Stimulated activated CD4-positive, alpha-beta T cell treated with anti-CD3 and anti-CD28 coated beads, Interleukin-1b, Interleukin-23, amount 100 ng/mL, for 4 hours (primary cell): ENCODE measurements at regions not wholly inside any gene's neighbourhood (a gene's known extent, or its start where the extent isn't known, plus 50 kb on each side); places are given as distances from the start of the nearest gene placed in this dataset.

Source experiments
- DNase-seq, 2 donors: peaks; one replicate each; pipeline ENCODE4 v3.0.0-alpha.2; 2020; ENCODE audit warnings: low read depth in 2 of 2

- DNase-seq = no peak
These were observed 122.2 kb upstream of the RTL1 start for GRCh38 chr14:101025696-101026095.

- no peak for DNase-seq
These were observed 122.8 kb upstream of the RTL1 start for GRCh38 chr14:101026341-101026740.

DNA sequence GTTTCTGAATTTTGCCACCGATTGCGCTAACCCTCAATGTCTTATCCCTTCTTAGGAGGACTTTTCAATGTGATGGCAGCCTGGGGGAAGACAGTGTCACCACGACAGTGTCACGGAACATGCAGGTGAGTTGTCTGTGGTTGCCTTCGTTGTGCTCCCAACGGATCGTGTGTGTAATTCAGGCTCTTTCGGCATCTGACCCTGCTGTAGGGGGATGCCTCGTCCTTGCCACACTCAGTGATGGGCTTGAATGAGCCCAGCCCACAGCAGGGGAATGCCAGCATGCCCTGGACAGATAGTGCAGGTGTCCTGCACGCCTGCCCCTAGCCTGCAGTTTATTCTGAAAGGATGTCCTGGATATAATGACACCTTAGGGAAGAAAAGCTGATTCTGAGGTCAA, 123.8 kb upstream of the RTL1 start:
- no peak for DNase-seq

DNA sequence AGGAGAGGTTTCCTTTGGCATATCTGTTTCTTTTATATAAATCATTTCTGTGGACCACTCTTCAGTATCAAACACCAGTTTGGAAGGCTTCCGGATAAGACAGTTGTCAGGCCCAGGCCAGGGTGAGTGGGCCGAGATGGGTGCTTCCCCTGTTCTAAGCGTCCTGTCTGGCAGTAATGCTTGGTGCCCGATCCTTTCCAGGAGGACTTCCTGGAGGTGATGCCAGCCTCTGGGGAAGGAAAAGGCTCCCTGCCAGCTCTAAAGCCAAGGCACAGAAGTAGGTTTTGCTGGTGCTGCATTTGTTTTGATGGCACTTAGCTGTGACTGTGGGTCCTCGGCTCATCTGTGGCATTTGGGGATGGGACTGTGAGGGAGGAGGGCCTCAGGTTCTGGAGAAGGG, 124.4 kb upstream of the RTL1 start:
- DNase-seq = no peak

GRCh38 chr14:101028971-101029667, 125.6 kb upstream of the RTL1 start:
- DNase-seq = no peak

DNA sequence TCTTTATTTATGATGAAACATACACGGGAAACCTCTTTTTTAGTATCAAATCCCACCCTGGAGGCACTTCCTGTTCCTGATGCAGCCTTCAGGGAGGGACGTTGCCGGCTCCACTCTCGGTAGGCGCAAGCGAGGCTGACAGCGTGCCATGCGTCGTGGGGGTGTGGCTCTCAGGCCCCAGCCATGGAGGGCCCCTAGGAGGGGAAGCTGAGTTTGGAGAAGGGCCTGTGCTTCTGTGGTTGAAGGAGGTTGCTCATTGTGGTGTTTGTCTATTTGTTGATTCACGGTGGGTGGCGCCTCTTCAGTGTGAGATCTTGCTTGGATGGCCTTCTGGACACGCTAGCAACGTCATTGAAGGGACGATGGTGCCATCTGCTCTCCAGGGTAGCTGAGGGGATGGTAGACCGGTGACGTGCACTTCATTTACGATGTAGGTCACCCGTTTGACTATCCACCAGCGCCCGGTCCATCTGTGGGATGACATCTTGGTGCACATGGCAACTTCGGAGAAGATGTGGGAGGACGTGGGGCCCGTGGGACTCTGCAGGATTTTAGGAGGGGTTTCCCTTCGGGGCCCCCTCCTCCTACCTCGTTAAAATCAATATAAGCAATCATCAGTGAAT, 126.3 kb upstream of the RTL1 start:
- DNase-seq = no peak

DNA sequence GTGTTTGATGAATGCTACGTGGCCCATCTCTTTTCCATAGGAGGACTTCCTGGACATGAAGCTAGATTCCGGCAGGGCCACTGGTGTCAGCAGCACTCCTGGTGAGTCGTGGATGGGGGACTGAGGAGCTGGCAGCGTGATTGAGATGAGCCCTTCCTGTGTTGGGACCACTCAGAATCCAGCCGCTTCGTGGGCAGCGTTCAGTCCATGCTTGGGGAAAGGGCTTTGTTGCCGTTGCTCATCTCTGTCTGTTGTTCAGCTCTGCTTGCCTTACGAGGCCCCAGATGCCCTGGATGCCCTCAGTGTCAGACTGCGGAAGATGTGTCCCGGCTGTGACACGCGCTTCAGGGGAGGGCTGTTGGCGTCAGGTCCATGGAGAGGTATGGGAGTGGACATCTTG, 127.1 kb upstream of the RTL1 start:
- no peak for DNase-seq

DNA sequence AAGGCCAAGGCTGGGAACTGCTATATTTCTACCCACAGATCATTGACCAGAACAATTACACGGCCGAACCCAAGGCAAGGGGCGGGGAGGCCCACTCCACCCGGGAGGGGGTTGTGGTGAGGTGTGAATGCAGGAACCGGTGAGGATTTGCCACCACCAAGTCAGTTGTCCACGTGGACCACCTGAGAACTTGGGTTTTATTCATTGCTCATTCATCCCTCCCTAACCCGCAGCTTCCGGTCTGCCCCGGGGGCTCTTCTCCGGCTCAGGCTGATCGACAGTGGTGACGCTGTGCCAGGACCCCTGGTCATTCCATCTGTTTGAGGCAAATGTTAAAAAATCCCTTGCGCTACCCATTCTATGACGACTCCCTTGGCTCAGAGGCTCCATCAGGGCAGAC, 127.7 kb upstream of the RTL1 start:
- DNase-seq = no peak

DNA sequence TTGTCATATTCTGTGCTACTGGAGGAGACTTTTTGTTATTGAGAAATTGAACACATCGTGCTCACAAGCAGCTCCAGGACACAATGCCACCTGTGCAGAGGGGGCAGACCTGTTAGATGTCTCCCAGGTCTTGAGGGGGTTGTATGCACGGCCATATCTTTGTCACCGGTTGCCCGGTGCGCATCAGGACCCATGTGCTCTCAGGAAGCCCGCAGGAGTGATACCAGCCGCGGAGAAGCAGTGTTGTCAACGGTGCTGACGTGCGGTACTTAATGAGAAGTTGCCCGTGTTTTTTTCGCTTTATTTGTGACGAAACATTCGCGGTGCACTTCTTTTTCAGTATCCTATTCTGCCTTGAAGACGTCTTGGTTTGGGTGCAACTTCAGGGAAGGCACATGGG, 128.2 kb upstream of the RTL1 start:
- DNase-seq = no peak

- no peak for DNase-seq
These were observed 128.9 kb upstream of the RTL1 start for GRCh38 chr14:101032433-101032832.

DNA sequence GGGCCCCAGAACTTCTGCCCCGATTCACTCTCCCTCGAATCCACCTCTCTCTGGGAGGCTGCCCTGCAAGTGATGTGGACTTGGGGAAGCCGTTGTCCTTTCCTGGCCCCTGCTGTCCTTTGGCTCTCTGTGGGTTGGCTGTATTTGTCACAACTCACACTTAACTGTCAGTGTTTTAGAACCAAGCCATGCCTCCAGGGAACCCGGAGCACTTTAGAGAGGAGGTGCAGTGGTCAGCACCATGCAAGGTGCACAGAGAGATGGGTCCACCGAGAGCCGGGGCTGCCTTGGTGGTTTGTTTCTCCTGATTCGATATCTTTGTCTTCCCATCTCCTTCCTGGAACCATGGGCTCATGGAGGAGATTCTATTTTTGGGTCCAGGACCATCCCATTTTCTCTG, 129.5 kb upstream of the RTL1 start:
- no peak for DNase-seq

- no peak for DNase-seq
These were observed 130.1 kb upstream of the RTL1 start for GRCh38 chr14:101033446-101034165.

GRCh38 chr14:101034986-101035385, 131.5 kb upstream of the RTL1 start:
- DNase-seq = no peak

DNA sequence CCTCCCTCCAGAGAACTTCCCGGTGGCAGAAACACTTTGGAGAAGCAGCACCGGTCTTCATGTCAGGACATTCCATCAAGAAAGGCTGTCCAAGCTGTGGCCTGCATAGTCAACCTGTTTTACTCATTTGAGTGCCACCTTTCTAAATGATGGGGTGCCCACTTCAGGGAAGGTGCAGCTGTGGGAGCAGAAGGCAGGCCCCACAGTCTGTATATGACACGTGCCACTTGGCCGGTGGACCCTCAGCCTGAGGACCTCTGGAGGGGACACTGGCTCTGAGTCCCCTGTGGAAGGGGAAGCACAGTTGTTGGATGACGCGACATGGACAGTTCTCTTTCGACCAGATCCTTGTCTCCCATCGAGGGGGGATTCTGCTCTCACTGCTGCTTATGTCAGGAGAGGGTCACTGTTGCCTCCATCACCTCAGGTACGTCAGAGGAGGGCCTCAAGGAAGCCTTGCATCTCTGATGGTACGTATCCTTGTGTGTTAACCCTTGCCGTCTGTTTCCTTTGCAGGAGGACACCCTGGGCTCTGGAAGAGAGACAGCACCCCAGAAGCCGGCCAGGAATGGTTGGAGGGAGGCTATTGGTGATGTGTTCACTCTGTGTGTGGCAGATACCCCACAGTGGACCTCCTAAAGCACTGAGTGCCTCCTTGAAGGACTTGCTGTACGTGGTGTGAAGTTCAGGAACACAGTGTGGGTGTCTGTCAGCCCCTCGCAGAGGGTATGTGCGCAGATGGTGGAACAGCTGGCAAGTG, 132.1 kb upstream of the RTL1 start:
- DNase-seq = no peak

GRCh38 chr14:101037021-101037817, 133.7 kb upstream of the RTL1 start:
- no peak for DNase-seq

GRCh38 chr14:101039031-101039754, 135.7 kb upstream of the RTL1 start:
- no peak for DNase-seq

DNA sequence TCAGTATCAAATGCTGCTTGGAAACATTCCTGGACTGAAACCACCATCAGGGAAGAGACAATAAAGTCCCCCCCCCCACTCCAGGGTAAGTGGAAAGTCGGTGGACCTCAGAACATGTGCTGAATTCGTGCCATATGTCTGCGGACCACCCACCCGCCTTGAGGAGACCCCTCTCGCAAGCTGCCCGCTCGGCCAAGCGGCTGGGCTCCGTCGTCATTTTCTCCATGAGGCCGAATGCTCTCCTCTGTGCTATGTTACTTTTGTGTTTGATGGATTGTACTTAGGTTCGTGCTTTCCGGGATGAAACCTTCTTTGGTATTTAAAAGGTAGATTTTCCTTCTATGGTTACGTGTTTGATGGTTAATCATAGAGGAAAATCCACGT, 136.2 kb upstream of the RTL1 start:
- DNase-seq = no peak

- no peak for DNase-seq
These were observed 137.3 kb upstream of the RTL1 start for GRCh38 chr14:101040538-101041442.

DNA sequence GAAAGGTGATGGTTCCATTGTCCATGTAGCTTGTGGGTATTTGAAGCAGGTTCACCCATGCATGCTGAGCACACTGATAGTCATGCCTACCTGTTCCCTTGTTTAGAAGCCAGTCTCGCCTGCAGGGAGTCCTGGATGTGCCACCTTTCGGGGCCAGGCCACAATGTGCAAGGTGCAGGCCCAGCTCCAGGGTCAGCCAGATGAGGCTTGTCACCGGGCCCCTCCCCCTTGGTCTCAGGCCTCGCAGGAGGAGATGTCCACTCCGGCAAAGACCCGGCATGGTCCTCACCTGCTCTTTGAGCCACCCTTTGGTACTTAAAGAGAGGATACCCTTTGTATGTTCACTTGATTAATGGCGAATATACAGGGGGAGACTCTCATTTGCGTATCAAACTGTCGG, 140.4 kb upstream of the RTL1 start:
- no peak for DNase-seq

DNA sequence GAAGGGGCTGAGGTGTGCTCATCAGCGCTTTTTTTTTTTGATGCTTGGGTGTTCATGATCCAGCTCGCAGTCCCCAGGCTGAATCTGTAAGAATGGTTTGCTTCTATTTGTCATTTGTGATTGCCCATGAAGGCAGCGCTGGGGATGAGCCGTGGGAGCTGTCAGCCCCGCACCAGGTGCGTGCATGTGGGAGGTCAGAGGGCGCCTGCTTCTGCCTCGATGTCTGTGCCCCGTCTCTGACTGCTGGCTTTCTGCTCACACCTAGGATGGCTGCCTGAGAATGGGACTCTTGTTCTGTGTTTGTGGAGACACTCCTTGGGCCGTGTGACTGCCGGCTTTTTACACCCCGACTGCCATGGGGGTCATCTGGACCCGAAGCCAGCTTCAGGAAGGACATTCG, 141.2 kb upstream of the RTL1 start:
- no peak for DNase-seq
